ENCODE measurements at regions not wholly inside any gene's neighbourhood (a gene's known extent, or its start where the extent isn't known, plus 50 kb on each side); places are given as distances from the start of the nearest gene placed in this dataset.

DNA sequence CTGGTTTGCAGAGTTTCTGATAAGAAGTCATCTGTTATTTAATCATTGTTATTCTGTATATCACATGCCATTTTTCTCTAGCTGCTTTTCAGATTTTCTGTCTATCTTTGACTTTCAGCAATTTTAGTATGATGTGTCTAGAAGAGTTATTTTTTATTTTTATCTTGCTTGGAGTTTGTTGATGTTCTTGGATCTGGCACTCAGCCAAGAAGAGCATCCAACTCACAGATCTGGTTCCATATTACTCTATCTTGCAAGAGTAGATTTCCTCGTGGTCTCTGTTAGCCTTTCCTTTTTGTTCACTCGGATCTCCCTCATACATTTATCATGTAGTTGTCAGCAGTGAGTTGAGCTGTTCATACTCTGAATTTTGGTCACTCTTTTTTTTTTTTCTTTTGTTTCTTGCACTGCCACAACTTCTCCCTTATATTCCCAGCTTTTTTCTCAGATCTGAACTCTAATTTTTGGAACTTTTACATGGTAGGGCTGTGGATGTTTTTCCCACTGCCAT, 54.8 kb upstream of the CALCR start:
- TF ChIP-seq, protein P1, sequence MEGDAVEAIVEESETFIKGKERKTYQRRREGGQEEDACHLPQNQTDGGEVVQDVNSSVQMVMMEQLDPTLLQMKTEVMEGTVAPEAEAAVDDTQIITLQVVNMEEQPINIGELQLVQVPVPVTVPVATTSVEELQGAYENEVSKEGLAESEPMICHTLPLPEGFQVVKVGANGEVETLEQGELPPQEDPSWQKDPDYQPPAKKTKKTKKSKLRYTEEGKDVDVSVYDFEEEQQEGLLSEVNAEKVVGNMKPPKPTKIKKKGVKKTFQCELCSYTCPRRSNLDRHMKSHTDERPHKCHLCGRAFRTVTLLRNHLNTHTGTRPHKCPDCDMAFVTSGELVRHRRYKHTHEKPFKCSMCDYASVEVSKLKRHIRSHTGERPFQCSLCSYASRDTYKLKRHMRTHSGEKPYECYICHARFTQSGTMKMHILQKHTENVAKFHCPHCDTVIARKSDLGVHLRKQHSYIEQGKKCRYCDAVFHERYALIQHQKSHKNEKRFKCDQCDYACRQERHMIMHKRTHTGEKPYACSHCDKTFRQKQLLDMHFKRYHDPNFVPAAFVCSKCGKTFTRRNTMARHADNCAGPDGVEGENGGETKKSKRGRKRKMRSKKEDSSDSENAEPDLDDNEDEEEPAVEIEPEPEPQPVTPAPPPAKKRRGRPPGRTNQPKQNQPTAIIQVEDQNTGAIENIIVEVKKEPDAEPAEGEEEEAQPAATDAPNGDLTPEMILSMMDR (conservative IDR thresholded peaks at IDR 0.05; ENCODE audit: low read depth, low read length), result no peak
- TF ChIP-seq RFX5 (IDR thresholded peaks at IDR 0.05; ENCODE audit: low read depth, low read length) (no peak), SMC3 (IDR thresholded peaks at IDR 0.05; ENCODE audit: low read depth, low read length) (no peak)
- TF ChIP-seq, protein P2, sequence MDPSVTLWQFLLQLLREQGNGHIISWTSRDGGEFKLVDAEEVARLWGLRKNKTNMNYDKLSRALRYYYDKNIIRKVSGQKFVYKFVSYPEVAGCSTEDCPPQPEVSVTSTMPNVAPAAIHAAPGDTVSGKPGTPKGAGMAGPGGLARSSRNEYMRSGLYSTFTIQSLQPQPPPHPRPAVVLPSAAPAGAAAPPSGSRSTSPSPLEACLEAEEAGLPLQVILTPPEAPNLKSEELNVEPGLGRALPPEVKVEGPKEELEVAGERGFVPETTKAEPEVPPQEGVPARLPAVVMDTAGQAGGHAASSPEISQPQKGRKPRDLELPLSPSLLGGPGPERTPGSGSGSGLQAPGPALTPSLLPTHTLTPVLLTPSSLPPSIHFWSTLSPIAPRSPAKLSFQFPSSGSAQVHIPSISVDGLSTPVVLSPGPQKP (IDR thresholded peaks at IDR 0.05; ENCODE audit: borderline replicate concordance, low read depth, low read length), result no peak

Measured in IMR-90 (cell line).